ENCODE measurements at regions not wholly inside any gene's neighbourhood (a gene's known extent, or its start where the extent isn't known, plus 50 kb on each side); places are given as distances from the start of the nearest gene placed in this dataset.

- no peaks in the 10 kb centered on the region for H3K36me3 Mint-ChIP-seq (ENCODE audit: unreplicated experiment)
- no peak for TF ChIP-seq CTCF (IDR thresholded peaks at IDR 0.05; ENCODE audit: partially characterized antibody, unreplicated experiment)
- H3K27me3 Mint-ChIP-seq (ENCODE audit: unreplicated experiment): peaks cover 2% of the 10 kb centered on the region
- H3K4me3 Mint-ChIP-seq (ENCODE audit: unreplicated experiment): no peak overlapping the region
- DNase-seq: no peak
- peaks cover 8% of the 10 kb centered on the region for H3K4me1 Mint-ChIP-seq (ENCODE audit: low read depth, unreplicated experiment)
- no peaks in the 10 kb centered on the region for H3K9me3 Mint-ChIP-seq (ENCODE audit: unreplicated experiment)
- H3K27ac Mint-ChIP-seq (ENCODE audit: unreplicated experiment): no peak overlapping the region
Observed at GRCh38 chr4:138696058-138696457, 319.5 kb upstream of the NOCT start.

GRCh38 chr4:138693526-138693925, 322.1 kb upstream of the NOCT start:
- peaks cover 8% of the 10 kb centered on the region for H3K4me1 Mint-ChIP-seq (ENCODE audit: low read depth, unreplicated experiment)
- H3K27ac Mint-ChIP-seq (ENCODE audit: unreplicated experiment): no peak overlapping the region
- H3K27me3 Mint-ChIP-seq (ENCODE audit: unreplicated experiment): peaks cover 4% of the 10 kb centered on the region
- no peak overlapping the region for H3K4me3 Mint-ChIP-seq (ENCODE audit: unreplicated experiment)
- TF ChIP-seq CTCF (IDR thresholded peaks at IDR 0.05; ENCODE audit: partially characterized antibody, unreplicated experiment): no peak
- no peak for DNase-seq
- H3K36me3 Mint-ChIP-seq (ENCODE audit: unreplicated experiment): no peaks in the 10 kb centered on the region
- H3K9me3 Mint-ChIP-seq (ENCODE audit: unreplicated experiment): no peaks in the 10 kb centered on the region

GRCh38 chr4:138692411-138692810, 323.2 kb upstream of the NOCT start:
- Mint-ChIP-seq H3K36me3 (ENCODE audit: unreplicated experiment) (no peaks in the 10 kb centered on the region), H3K4me3 (ENCODE audit: unreplicated experiment) (no peak overlapping the region), H3K27me3 (ENCODE audit: unreplicated experiment) (peaks cover 4% of the 10 kb centered on the region), H3K27ac (ENCODE audit: unreplicated experiment) (no peak overlapping the region), H3K9me3 (ENCODE audit: unreplicated experiment) (peaks cover under 1% of the 10 kb centered on the region), H3K4me1 (ENCODE audit: low read depth, unreplicated experiment) (peaks cover 4% of the 10 kb centered on the region)
- DNase-seq: no peak
- TF ChIP-seq CTCF (IDR thresholded peaks at IDR 0.05; ENCODE audit: partially characterized antibody, unreplicated experiment): no peak

GRCh38 chr4:138689593-138689992, 326.0 kb upstream of the NOCT start:
- no peak overlapping the region for H3K27ac Mint-ChIP-seq (ENCODE audit: unreplicated experiment)
- H3K9me3 Mint-ChIP-seq (ENCODE audit: unreplicated experiment): peaks cover 3% of the 10 kb centered on the region
- TF ChIP-seq CTCF (IDR thresholded peaks at IDR 0.05; ENCODE audit: partially characterized antibody, unreplicated experiment): no peak
- H3K36me3 Mint-ChIP-seq (ENCODE audit: unreplicated experiment): no peaks in the 10 kb centered on the region
- peaks cover 4% of the 10 kb centered on the region for H3K27me3 Mint-ChIP-seq (ENCODE audit: unreplicated experiment)
- H3K4me1 Mint-ChIP-seq (ENCODE audit: low read depth, unreplicated experiment): no peaks in the 10 kb centered on the region
- no peak for DNase-seq
- no peak overlapping the region for H3K4me3 Mint-ChIP-seq (ENCODE audit: unreplicated experiment)

- no peak for TF ChIP-seq CTCF (IDR thresholded peaks at IDR 0.05; ENCODE audit: partially characterized antibody, unreplicated experiment)
- Mint-ChIP-seq H3K4me3 (ENCODE audit: unreplicated experiment) (no peak overlapping the region), H3K4me1 (ENCODE audit: low read depth, unreplicated experiment) (no peaks in the 10 kb centered on the region), H3K9me3 (ENCODE audit: unreplicated experiment) (peaks cover 3% of the 10 kb centered on the region), H3K27ac (ENCODE audit: unreplicated experiment) (no peak overlapping the region), H3K36me3 (ENCODE audit: unreplicated experiment) (no peaks in the 10 kb centered on the region), H3K27me3 (ENCODE audit: unreplicated experiment) (peaks cover 4% of the 10 kb centered on the region)
- DNase-seq: no peak
Observed at GRCh38 chr4:138689187-138689586, 326.4 kb upstream of the NOCT start.
